HG02642 (cell line): ENCODE measurements at regions not wholly inside any gene's neighbourhood (a gene's known extent, or its start where the extent isn't known, plus 50 kb on each side); places are given as distances from the start of the nearest gene placed in this dataset.

Experiments used
- ATAC-seq: cut with Tn5 transposase; IDR thresholded peaks from one replicate; pipeline ENCODE4 v1.9.1; 2021; ENCODE audit warnings: mild to moderate bottlenecking; ENCODE audit not compliant: unreplicated experiment, poor library complexity

DNA sequence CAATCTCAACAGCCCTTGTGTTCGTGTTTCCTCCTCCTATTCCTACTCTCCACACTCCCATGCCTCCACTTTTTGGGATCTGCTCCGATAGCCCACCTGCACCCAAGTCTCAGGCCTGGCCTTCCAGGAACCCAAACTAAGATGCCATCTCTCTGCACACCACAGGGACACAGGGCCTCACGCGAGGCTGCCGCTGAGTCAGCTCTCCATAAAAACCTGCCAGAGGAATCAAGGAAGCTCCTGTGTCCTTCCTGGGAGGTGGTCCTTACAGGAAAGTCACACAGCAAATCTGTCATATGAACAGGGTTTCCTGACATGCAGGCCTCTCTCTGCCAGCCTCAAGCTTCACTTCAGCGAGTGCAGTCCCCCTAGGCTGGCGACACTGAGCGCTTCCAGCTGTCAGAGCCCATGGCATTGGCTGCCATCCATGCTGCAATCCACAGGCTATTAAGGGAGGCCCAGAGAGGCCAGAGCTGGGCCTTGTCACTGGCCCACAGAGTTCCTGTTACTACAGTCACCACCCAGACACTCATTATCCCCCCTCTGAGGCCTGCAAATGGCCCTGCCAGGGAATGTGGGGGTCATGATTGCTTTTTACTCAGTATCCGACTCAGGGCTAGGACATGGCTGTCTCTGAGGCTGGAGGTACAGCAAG lies 151.4 kb downstream of the OAT start:
- ATAC-seq, result no peak

DNA sequence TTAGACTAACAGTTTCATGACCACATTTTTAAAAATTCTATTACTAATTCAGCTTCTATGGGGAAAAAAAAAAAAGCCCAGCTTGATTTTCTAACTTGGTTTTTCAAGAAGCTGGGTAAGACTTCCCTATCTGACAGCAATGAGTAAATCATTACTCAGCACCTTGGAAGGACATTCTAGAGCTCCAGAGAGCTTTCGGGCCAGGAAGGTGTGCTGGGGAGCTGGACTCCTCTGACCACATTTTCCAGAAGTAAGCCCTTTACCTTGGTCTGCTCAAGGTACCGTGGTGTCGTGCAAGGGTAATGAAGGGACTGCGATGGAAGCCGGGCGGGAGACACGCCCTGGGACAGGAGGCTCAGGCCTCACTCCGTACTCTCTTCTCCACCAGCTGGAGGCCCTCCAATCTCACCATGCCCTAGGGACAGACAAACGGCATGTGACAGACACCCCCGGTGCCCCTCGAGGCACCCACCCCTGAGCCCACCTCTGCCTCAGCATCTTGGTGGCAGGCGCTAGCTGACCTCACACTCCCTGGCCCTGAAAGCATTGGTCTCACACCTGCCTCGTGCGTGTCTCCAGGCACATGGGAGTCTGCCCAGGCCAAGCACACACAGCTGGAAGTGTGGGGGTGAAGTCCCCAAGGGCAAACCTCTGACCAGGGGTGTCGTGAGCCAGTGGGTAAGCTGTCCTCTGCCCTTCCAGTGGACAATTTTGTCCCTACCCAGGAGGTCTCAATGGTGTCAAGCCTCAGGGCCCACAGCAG lies 152.1 kb downstream of the OAT start:
- no peak for ATAC-seq

DNA sequence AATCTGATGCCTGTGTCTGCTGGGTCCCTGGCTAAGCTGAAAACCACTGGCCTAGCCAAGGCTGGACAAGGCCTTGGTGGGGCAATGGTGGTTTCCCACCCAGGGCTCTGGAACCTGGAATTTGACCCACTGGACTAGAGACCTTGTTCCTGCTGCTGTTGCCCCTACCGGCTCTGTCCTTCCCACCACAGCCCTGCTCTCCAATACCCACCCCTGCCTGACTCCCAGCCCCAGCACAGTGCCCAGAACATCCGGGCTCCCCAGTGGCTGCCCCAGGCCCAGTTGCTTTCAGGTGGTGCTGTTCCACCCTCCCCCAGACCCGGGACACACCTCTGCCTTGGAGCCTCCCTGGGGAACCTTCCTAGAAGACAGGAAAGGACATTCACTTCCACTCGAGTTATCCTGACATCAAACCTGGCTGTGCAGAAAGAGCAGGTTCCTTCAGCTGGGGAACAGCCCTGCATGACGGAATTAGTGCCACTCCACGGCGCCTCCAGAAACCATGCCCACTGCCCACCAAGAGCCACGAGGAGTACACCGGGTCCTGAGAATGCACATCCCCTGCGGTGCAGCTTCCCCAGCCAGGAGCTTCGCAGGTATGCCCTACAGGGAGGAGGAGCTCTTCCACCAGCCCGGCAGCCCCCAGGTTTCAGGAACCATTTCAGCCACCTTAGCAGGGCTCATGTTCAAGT lies 152.8 kb downstream of the OAT start:
- ATAC-seq, result no peak

DNA sequence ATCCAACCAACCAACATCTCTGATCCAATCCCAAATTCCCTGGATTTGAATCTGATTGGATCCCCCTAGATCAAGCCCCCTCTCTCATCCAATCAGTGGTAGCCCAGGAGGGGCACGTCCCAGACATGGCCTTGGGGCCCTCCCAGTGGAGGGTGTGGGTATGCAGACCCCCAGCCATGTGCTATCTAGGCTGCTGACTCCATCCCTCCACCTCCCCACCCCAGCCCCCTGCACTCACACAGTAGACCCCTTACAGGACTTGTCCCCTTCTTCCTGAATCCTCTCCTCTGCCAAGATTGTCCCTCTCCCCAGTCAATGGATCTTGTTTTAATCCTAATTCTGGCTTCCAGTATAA lies 153.4 kb downstream of the OAT start:
- no peak for ATAC-seq

DNA sequence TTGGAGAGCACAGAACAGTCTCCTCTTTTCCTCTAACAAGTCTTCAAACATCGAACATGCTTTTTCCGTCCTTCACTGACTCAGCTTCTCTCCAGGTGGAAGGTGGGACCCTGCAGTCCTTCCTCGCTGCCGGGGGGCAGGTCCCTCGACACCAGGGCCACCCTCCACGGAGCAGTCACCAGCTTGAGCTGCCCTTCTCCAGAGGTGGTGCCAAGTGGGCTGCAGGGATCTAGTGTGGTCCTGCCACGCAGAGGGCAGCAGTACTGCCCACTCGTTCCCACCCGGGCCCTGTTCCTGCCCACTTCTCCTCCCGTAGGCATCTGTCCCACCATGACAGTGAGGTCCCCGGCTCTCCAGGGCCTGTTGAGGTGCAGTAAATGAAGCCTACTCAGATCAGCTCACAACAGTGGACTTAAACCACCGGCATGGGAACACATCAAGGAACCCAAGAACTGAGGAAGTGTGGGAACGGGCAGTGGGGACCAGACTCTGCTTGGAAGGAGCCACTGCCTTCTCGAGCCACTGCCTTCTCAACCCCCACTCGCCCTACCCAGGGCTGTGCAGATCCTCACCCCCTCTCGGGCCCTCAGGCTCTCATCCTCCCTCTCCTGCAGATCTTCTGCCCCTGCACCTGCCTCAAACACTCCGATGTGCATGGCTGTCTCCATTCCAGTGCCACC lies 153.9 kb downstream of the OAT start:
- ATAC-seq, result no peak

DNA sequence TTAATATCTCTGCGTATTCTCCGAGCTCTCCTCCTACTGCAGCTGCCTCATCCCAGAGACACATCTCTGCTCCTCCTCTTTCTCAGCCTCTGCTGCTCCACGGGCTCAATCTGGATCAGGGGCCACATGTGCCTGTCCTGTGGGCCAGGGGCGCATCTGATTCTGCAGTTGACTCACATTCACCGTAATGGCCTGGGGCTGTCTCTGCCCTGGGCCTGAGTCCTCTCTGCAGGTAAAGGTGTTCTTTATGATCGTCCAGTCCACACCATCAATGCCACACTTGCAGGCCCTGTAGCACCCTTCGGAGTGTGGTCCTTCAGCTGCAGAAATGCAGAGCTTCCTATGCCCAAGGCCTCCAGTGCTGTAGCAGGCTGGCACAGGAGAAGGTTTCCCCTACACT lies 154.5 kb downstream of the OAT start:
- ATAC-seq, result no peak

DNA sequence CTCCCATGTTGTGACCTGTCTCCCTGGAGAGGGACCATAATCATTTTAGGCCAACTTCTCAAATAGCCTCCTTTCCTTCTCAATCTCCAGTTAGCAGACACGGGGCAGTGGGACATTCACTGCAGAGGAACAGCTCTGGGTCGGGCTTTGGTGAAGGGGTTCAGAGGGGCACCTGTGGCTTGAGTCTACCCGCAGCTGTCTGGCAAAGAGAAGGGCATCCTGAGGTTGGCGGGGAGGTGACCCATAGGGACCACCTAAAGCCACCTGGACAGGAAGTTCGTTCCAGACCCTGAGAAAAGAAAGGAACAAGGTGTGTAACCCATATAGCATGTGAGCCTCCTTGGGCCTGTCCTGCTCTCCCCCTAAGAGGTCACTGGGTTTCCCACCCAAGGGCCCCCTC lies 155.0 kb downstream of the OAT start:
- no peak for ATAC-seq

DNA sequence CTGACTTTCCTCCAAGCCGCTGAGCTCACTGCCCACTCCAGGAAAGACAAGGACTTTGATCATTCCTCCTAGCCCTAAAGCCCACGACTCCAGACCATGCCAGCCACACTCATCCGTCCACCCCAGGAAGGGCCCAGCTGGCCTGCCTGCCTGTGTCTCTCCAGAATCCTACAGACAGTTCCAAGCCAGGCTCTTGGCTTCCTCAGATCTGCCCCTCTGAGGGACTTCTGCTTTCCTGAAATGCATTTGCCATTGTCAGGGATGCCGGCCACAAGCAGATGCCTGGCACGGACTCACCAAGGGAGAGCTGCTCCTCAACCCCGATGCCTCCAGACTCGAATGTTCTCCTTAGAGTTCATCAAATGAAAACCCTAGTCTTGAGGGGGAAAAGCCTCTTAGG lies 155.8 kb downstream of the OAT start:
- ATAC-seq, result no peak

DNA sequence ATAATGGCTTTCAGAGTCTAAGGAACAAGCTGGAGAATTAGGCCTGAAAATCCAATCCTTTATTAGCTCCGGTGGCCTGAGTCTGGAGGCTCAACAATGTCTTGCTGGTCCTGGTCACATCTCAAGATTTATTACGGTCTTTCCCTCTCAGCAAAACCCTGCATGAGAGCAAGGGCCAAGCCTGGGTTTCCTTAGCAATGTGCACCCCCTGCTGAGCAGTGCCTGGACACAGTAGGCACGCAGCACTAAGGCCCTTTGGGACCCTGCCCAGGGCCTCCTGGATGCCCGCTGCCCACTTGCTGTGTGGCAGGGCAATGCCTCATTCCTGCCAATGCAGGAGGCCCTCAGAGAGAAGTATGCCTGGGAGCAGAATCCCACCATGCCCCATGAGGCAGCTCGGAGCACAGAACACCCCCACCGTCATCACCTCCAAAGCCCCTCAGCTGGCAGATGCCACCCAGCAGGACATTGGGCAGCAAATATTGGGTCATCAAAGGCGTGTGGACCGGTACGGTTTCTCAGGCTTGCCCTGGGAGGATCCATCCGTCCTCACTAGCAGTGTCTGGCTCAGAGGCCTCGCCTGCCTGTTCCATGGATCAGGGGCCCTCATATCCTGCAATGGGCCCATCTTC lies 156.4 kb downstream of the OAT start:
- no peak for ATAC-seq

DNA sequence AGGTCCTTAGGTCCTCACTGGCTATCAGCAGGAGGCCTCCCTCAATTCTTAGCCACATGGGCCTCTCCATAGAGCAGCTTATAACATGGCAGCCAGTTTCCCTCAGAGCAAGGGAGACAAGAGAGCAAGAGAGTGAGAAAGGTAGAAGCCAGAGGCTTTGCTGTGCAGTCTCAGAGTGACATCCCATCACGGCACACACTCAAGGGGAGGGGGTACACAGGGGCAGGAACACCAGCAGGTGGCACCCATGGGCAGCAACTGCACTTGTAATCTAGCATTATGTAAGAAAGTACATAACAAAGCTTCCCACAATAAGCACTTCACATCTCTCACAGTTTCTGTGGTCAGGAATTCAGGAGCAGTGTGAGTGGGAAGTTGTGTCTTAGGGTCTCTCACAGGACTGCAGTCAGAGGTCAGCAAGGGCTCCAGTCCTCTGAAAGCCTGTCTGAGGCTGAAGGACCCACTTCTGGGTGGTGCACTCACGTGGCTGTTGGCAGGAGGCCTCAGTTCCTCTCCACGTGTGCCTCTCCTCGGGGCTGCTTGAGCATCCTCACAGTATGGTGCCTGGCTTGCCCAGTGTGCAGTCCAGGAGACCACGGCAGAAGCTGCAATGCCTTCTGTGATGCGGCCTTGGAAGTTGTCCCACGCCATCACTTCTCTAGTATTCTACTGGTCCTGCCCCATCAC lies 159.4 kb downstream of the OAT start:
- ATAC-seq, result no peak

DNA sequence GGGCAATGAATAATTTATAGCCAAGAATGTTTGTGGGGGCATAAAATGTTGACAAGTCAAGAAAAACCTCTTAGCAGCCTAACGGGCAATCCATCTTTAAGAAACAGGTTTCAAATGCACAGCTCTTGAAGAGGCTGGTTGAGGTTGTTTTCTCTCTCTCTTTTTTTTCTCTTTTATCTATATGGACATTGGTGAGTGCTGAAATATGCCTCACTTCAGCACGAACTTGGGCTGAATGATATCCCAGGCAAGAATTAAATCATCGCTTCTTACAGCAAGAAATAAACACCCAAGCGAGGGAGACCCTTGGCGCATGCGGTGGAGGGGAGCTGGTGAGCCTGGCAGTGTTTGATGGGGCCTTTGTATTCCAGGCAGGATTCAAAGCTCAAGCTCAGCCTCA lies 160.9 kb downstream of the OAT start:
- no peak for ATAC-seq

DNA sequence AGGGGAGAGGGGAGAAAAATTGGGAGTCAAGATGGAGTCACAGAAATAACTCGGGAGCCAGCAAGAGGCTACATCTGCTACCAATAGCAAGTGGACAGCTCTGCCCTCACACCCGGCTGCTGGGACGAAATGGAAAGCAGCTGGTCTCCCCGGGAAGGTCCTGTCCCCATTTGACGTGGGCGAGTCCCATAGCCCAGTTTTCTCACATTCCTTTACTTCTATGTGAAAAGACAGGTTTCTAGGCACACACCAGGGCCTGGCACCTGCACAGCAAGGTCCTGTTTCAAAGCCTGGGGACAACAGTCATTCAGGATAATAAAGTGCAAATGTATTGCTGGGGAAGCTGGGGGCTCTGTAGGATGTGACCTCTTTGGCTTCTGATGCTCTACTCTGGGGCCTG lies 162.6 kb downstream of the OAT start:
- ATAC-seq, result no peak

DNA sequence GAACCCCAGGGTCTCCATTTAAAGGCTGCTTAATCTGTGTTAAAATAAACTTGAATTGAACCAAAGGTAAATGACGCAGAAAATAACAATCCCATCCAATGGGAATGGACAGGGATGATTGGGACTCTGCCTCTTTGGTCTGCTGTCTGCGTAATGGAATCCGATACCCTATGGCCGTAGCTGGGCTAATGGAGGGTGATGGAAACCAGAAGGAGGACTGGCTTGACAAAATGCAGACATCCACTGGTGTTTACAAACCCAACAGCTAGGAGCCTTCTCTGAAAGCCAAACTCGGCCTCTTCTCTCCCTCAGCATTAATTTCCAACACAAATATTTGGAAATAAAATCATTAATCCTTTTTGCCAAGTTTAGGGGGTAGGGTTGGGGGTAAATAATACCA lies 162.2 kb upstream of the CHST15 start:
- no peak for ATAC-seq

DNA sequence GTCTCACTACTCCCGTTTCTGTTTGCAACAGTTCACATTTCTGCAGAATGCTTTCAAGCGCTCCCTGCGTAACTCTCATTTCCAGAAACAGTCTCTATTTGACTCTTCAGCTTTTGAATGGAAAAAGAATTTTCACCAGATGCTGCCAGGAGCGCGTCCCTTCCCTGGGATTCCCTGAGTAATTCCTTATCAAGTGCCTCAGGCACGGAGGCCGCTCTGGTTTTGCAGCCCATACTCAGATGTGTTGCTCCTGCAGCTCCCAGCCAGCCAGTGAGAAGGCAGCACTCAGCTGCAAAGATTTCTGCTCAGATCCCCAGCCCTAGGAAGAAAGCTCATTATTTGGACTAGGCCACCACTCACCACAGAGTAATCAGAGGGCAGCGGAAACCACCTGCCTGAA lies 161.1 kb upstream of the CHST15 start:
- no peak for ATAC-seq

DNA sequence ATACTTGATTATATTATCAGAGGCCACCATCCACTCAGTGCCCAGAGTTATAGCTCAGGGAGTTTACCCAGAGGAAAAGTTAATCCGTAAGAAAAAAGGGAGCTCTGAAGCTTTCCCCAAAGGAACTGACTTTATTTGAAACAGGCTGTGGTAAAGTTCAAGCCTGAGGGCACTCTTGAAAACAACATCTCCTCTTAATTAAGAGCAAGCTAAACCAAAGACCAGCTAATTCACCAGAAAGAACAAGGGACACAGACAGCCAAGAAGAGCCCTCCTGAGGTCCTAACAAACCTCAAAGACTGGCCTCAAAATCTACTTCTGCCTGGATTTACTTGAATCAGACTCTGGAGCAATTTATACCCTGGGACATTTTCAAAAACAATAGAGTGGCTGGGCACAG lies 159.6 kb upstream of the CHST15 start:
- ATAC-seq, result no peak

DNA sequence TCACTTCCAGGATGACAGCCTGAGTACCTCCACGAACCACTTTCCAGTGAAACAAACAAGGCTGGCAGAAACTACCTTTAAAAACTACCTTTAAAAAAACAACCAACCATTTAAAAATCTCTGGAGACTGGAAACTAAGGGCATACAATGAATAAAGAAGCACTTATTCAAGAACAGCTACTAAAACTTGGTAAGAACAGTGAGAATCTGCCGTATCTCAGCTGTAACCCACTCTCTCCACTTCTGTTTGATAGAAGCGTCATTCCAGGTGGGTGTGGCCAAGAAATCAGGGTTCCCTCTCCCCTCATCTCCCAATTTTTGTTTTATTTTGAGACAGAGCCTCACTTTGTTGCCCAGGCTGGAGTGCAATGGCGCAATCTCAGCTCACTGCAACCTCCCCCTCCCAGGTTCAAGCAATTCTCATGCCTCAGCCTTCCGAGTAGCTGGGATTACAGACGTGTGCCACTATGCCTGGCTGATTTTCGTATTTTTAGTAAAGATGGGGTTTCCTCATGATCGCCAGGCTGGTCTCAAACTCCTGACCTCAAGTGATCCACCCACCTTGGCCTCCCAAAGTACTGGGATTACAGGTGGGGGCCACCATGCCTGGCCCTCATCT lies 158.8 kb upstream of the CHST15 start:
- ATAC-seq, result no peak

DNA sequence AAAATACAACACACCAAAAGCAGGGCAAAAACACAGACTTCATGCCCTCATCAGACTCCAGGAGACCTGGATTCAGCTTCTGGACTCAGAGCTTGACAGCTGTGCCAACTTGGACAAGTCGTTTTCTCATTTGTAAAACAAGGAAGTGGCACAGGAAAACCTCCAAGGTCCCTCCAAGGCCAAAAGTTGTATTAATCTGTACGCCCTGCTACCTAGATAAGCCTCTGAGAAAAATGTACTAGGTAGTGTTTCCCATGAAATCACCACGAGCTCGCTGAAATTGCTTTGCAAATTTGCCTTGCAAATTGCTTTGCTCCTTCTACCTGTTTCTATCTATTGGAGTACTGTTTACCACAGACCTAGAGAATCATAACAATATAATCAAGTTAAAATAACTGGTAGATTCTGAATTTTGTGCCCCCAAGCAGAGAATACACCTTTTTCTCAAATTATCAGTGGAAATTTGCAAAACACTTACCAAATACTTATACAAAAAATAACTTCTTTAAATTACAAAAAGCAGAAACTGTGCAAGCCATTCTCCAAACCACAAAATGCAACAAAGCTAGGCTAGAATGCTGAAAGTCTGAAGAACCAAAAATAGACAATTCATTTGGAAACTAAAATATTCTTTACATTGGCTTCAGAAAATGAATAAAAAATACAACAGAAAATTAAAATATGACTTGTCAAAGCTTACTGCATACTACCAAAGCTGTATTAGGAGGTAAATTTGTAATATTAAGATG lies 158.1 kb upstream of the CHST15 start:
- ATAC-seq, result no peak

DNA sequence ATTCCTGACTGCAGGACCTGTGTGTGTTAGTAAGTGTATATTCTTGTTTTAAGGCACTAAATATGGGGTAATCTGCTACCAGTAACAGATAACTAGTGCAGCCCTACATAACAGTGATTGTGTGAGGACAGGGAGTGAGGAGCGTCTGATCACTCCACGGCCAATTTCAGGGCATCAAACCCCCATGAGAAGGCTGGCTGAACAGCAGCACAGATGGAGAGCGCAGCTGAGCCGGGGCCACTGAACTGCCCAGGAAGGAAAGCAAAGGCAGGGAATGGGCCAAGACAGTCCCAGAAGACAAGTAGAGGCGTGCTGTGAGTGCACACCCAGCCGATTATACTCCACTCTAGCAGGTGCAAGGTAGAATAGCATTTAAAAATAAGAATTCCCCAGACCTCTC lies 157.1 kb upstream of the CHST15 start:
- no peak for ATAC-seq

DNA sequence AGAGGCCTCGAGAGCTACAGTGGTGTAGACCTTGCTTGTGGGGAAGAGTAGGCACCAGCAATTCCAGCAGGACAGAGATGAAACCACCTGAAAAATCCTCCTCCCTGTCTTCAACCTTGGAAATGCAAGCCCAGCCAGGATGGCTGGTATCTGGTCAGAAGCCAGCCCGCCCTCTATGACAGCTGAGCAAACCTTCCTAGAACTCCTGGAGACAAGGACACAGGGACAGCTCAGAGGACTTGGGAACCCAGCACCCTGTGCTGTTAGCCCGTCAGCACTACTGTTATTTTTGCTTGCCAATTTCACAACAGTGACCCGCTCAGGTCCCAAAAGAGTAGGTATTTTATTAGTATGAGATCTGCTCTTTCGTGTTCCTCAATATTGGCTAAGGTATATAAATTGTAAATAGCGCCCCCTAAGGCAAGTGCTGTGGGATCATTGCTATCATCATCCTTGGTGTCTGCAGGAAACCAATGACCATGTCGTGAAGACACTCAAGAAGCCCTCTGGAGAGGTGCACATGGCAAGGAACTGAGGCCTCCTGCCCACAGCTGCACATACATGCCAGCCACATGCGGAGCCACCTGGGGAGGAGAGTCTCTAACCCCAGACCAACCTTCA lies 156.5 kb upstream of the CHST15 start:
- no peak for ATAC-seq
